ENCODE measurements at regions not wholly inside any gene's neighbourhood (a gene's known extent, or its start where the extent isn't known, plus 50 kb on each side); places are given as distances from the start of the nearest gene placed in this dataset.
A peak's percentile ranks its signal among the peaks of the same experiment; 100 is the strongest.

GRCh38 chr2:122231296-122231695 lies 475.8 kb downstream of the TSN start:
- H3K27ac ChIP-seq (replicated peaks), result no peak overlapping the region
- H3K27me3 ChIP-seq (ENCODE audit: insufficient read depth, poor library complexity, severe bottlenecking), result no peaks in the 10 kb centered on the region
- DNase-seq (ENCODE audit: low read depth in 1 of 2, low spot score in 1 of 2), result no peak
- H3K4me3 ChIP-seq (replicated peaks; ENCODE audit: insufficient read depth, low read length), result no peak overlapping the region
- TF ChIP-seq REST (IDR thresholded peaks at IDR 0.05; ENCODE audit: insufficient replicate concordance, low read depth) (no peak), SPI1 (IDR thresholded peaks at IDR 0.05; ENCODE audit: borderline replicate concordance, low read depth) (no peak), POLR2AphosphoS5 (IDR thresholded peaks at IDR 0.05; ENCODE audit: low read depth) (no peak), GABPA (IDR thresholded peaks at IDR 0.05; ENCODE audit: low read depth) (no peak), CTCF (IDR thresholded peaks at IDR 0.05; ENCODE audit: insufficient read depth, low read length) (no peak)

- DNase-seq (ENCODE audit: low read depth in 1 of 2, low spot score in 1 of 2), result no peak
- no peak overlapping the region for H3K4me3 ChIP-seq (replicated peaks; ENCODE audit: insufficient read depth, low read length)
- no peak overlapping the region for H3K27ac ChIP-seq (replicated peaks)
- H3K27me3 ChIP-seq (ENCODE audit: insufficient read depth, poor library complexity, severe bottlenecking), result no peaks in the 10 kb centered on the region
- TF ChIP-seq GABPA (IDR thresholded peaks at IDR 0.05; ENCODE audit: low read depth) (no peak), SPI1 (IDR thresholded peaks at IDR 0.05; ENCODE audit: borderline replicate concordance, low read depth) (no peak), REST (IDR thresholded peaks at IDR 0.05; ENCODE audit: insufficient replicate concordance, low read depth) (no peak), CTCF (IDR thresholded peaks at IDR 0.05; ENCODE audit: insufficient read depth, low read length) (no peak), POLR2AphosphoS5 (IDR thresholded peaks at IDR 0.05; ENCODE audit: low read depth) (no peak)
Observed at GRCh38 chr2:122233372-122233771, 477.9 kb downstream of the TSN start.

GRCh38 chr2:122236152-122236874 lies 480.9 kb downstream of the TSN start:
- peak; percentile 40 to 83 for DNase-seq (ENCODE audit: low read depth in 1 of 2, low spot score in 1 of 2)
- TF ChIP-seq POLR2AphosphoS5 (IDR thresholded peaks at IDR 0.05; ENCODE audit: low read depth) (peak; percentile 81), CTCF (IDR thresholded peaks at IDR 0.05; ENCODE audit: insufficient read depth, low read length) (no peak)
- H3K27me3 ChIP-seq (ENCODE audit: insufficient read depth, poor library complexity, severe bottlenecking), result no peaks in the 10 kb centered on the region
- no peak overlapping the region for H3K27ac ChIP-seq (replicated peaks)
- no peak overlapping the region for H3K4me3 ChIP-seq (replicated peaks; ENCODE audit: insufficient read depth, low read length)

- no peak overlapping the region for H3K4me3 ChIP-seq (replicated peaks; ENCODE audit: insufficient read depth, low read length)
- TF ChIP-seq GABPA (IDR thresholded peaks at IDR 0.05; ENCODE audit: low read depth) (no peak), REST (IDR thresholded peaks at IDR 0.05; ENCODE audit: insufficient replicate concordance, low read depth) (no peak), SPI1 (IDR thresholded peaks at IDR 0.05; ENCODE audit: borderline replicate concordance, low read depth) (no peak), CTCF (IDR thresholded peaks at IDR 0.05; ENCODE audit: insufficient read depth, low read length) (no peak), POLR2AphosphoS5 (IDR thresholded peaks at IDR 0.05; ENCODE audit: low read depth) (no peak)
- no peak for DNase-seq (ENCODE audit: low read depth in 1 of 2, low spot score in 1 of 2)
- no peak overlapping the region for H3K27ac ChIP-seq (replicated peaks)
- H3K27me3 ChIP-seq (ENCODE audit: insufficient read depth, poor library complexity, severe bottlenecking), result no peaks in the 10 kb centered on the region
Observed at GRCh38 chr2:122236925-122237324, 481.5 kb downstream of the TSN start.

Data from HL-60 (cell line).